Testis (tissue), 2 donors: ENCODE measurements at regions not wholly inside any gene's neighbourhood (a gene's known extent, or its start where the extent isn't known, plus 50 kb on each side); places are given as distances from the start of the nearest gene placed in this dataset.

ENCODE experiments used
- POLR2A ChIP-seq: fragments of 450-650 bp; IDR thresholded peaks from one replicate; pipeline ENCODE4 v1.6.1; 2017; ENCODE audit warnings: antibody characterized with exemption, mild to moderate bottlenecking, moderate library complexity
- TF ChIP-seq, protein P1 (sequence below), 3 experiments: fragments of 450-650 bp in 2 of 3; fragments of 200-600 bp in 1 of 3; sonication (generic) in 1 of 3; IDR thresholded peaks; one replicate each; pipeline ENCODE4 v1.5.1; 2016 to 2019; ENCODE audit warnings: antibody characterized with exemption in 3 of 3, mild to moderate bottlenecking in 2 of 3, moderate library complexity in 1 of 3

DNA sequence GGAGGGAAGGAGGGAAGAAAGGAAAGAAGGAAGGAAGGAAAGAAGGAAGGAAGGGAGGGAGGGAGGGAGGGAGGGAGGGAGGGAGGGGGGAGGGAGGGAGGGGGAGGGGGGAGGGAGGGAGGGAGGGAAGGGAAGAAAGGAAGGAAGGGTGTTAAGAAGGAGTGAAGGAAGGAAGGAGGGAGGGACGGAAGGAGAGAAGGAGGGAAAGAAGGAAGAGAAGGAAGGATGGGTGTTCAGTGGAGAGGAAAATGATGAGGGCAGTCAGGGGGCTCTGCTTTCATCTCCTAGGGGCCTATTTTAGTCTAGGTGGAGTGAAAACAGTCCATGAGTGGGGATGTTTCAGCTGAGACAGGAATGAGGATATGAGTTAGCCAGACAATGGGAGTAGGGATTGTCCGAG lies 357.0 kb upstream of the C16orf82 start:
- TF ChIP-seq, protein P1, sequence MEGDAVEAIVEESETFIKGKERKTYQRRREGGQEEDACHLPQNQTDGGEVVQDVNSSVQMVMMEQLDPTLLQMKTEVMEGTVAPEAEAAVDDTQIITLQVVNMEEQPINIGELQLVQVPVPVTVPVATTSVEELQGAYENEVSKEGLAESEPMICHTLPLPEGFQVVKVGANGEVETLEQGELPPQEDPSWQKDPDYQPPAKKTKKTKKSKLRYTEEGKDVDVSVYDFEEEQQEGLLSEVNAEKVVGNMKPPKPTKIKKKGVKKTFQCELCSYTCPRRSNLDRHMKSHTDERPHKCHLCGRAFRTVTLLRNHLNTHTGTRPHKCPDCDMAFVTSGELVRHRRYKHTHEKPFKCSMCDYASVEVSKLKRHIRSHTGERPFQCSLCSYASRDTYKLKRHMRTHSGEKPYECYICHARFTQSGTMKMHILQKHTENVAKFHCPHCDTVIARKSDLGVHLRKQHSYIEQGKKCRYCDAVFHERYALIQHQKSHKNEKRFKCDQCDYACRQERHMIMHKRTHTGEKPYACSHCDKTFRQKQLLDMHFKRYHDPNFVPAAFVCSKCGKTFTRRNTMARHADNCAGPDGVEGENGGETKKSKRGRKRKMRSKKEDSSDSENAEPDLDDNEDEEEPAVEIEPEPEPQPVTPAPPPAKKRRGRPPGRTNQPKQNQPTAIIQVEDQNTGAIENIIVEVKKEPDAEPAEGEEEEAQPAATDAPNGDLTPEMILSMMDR (IDR thresholded peaks at IDR 0.05), result no peak
- TF ChIP-seq POLR2A, result no peak
